Stomach (tissue), 4 donors: ENCODE measurements at regions not wholly inside any gene's neighbourhood (a gene's known extent, or its start where the extent isn't known, plus 50 kb on each side); places are given as distances from the start of the nearest gene placed in this dataset.

Experiments
- CTCF ChIP-seq, 7 experiments: fragments of 450-650 bp in 4 of 7; fragments of 200-600 bp in 3 of 7; sonication (generic) in 3 of 7; IDR thresholded peaks; one replicate each; pipeline ENCODE4 v1.5.1; 2016 to 2019; ENCODE audit warnings: antibody characterized with exemption in 7 of 7, control low read depth in 2 of 7, mild to moderate bottlenecking in 1 of 7
- EP300 ChIP-seq: sonication (generic); formaldehyde crosslinking; IDR thresholded peaks from one replicate; pipeline ENCODE4 v1.6.1; 2017; ENCODE audit warnings: antibody characterized with exemption
- POLR2A ChIP-seq, 4 donors: fragments of 450-650 bp; IDR thresholded peaks; one replicate each; pipeline ENCODE4 v1.6.1; 2016; ENCODE audit warnings: antibody characterized with exemption in 4 of 4, control low read depth in 2 of 4, mild to moderate bottlenecking in 1 of 4, moderate library complexity in 1 of 4
- POLR2AphosphoS5 ChIP-seq, 3 donors: sonication (generic); formaldehyde crosslinking; IDR thresholded peaks; one replicate each; pipeline ENCODE4 v1.6.1; 2016; ENCODE audit warnings: antibody characterized with exemption in 3 of 3

- TF ChIP-seq EP300 (no peak), CTCF (IDR thresholded peaks at IDR 0.05) (no peak), POLR2AphosphoS5 (IDR thresholded peaks at IDR 0.05) (no peak), POLR2A (IDR thresholded peaks at IDR 0.05) (no peak)
Measured at GRCh38 chr1:221497046-221497445, 244.8 kb downstream of the DUSP10 start.
